ENCODE measurements at regions not wholly inside any gene's neighbourhood (a gene's known extent, or its start where the extent isn't known, plus 50 kb on each side); places are given as distances from the start of the nearest gene placed in this dataset.

DNA sequence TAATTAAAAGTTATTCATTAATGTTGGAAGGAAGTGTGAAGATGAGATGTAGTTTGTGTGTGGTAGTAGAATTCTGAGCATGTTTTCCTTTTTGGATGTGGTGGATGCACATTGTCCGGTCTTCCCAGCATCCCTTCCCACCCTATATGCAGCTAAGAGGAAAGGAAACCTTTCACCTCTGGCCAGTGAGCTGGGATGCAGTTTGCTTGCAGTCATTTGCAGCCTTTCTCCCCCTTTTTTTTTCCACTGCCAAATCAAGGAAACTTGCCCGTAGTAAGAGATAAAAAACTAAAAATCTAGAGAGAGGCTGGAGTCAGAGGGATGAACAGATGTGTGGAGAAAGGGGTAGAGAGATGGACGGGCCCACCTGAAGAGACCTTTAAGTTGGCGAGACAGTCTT, 72.5 kb upstream of the SLC38A2 start:
- no peak for DNase-seq

DNA sequence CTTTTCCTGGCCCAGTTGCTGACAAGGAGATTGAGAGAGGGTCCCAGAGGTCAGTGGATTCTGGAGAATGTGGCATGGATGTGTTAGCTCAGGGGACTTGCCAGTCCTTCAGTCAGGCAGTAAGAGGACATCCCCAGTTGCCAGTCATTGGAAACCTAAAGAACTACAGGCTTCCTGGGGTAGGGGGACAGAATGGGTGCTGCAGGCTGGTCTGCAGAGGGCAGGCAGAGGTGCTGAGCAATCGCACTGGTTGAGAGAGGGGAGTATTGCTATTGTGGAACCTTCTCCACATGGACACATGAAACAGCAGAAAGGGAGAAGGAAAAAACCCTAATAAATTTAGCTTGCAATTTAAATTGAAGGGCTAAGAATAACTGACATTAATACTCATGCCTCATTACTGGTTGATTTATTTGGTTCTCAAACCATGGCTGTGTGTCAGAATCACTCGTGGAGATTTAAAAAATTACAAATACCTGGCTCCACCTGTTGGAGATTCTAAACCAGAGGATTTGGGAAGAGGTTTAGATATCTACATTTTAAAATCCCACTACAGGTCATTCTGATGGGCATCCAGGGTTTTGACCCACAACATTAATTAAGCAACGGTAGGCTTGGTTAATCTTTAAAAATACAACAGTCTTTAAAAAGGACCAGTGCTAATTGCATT, 71.2 kb upstream of the SLC38A2 start:
- DNase-seq: no peak

DNA sequence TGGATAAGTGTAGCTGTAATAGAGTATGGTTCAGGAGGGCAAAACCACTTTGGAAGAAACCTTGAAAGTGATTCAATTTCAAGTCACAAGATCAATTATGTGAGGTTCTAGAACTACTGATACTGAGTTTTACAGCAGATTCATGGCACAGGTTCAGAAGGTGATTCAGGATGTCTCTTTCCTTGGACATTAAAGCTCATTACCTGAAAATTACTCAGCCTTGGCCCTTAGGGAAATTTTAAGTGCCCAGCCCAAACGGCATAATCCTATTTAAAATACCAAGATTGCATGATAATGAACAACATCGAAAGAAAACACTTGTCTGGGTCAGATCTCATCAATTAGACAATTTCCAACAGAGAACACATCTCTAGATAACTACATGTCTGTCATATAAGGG, 70.2 kb upstream of the SLC38A2 start:
- no peak for DNase-seq

DNA sequence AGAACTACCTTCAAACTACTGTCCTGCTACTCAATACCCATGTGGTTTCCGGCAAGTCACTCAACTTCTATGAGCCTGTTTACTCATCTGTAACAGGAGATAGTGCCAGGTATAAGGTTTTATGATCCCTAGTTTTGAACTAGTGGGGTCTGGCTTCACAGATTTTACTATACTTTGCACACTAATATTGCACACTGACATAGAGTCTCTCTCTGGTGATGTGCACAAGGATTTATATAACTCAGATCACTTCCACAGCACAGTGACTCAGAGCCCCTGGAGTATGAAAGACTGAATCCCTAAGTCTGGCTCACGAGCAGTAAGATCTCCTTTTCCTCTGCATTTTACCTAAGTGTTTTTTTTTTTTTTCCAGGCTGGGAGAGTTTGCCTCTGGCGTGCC, 69.7 kb upstream of the SLC38A2 start:
- no peak for DNase-seq

DNA sequence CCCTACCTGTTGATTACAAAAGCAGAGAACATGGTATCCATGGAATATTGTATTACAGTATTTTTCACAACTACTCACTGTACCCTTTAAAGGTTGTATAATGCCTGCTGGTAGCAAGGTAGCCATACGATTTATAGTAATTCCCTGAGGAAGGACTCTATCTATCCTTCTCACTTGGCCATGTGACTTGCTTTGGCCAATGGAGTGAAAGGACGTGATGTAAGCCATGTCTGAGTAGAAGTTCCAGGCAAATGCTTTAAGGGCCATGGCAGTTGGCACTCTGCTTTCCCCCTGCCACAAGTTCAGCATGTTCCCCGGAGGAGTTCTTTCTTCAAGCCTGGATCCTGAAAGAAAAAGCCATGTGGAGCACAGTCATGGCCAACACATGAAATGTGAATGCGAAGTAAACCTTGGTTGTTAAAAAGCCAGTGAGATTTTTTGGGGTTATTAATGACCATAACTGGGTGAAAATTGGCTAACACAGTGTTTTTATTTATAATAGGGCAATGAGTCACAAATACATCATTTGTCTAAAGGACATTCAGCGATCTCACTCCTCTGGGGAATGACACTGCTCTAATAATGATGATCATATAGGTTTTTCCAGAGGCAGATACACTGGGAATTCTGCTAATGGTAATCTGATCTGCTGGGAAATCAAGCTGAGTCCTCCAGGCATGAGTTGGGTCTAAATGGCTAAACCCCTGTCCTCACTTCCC, 67.4 kb upstream of the SLC38A2 start:
- DNase-seq: no peak

DNA sequence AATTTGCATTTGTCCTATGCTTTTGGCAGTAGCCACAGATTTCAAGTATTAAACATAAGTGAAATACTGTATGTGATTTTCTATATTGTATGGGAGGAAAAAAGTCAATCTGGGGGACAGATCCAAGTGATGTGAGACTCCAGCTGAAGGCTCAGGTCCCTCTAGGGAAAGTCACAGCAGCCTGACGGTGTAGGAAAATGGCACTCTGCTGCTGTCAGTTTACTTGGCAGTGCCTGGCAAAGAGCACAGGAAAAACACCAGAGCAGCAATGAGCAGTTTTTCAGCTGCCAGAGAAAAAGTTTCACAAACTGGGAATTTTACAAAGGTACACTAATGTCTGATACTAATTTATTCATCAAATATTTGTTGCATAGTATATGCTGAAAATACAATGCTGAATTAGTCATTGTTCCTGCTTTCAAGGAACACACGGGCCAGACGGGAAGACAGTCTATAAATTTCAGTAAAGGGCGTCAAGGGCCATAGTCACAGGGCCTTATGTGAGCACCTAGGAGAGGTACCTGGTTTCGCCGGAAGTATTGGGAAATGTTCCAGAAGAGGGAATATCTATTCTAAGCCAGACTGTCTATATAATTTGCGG, 66.2 kb upstream of the SLC38A2 start:
- DNase-seq: no peak

DNA sequence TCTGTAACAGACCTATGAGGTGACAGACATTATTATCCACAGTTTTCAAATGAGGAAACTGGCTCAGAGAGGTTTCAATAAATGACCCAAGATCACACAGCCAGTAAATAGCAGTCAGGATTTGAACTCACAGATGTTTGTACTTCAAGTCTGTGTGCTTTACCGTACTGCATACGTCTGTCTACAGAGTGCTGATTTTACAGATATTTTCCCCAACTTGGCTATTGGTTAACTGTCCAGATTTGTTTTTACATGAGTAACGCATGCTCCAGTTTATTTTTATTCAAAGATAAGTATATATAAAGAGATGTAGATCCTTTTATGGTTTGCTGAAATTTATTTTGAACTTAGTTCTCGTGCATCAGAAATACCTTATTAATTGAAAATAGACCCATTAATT, 65.7 kb upstream of the SLC38A2 start:
- DNase-seq: no peak

DNA sequence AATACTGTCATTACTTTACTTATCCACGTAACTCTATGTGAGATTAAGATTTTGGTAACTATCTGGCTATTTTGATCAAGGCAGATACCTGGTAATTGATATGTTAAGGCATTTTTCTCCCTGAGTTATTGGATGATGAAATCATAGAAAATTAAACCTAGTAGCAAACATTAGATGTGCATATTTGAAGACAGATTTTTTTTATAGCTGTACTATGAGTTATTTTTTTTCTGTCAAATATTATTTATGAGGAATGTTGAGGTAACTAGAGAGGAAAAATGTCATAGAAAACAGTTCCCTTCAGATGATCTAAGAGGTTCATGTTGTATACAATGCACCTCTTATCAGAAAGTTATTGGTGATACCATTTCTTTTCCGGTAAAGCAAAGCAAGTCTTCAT, 64.9 kb upstream of the SLC38A2 start:
- DNase-seq: no peak

DNA sequence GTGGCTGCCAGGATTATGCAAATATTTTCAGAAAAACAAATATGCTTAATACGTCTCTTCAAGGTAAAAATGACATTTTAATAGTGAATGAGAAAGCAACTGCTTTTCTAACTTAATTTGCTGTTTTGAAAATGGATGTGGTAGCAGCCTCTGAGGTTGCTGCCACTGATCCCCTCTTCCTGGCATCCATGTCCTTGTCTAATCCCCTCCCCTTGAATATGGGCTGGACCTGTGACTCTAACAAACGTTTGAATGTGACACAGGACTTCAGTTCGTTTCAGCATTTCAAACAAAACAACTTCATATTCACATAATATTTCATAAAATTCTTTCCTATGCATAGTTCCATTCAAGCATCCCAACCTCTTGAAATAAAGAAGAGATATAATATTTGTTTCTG, 64.2 kb upstream of the SLC38A2 start:
- DNase-seq: no peak

DNA sequence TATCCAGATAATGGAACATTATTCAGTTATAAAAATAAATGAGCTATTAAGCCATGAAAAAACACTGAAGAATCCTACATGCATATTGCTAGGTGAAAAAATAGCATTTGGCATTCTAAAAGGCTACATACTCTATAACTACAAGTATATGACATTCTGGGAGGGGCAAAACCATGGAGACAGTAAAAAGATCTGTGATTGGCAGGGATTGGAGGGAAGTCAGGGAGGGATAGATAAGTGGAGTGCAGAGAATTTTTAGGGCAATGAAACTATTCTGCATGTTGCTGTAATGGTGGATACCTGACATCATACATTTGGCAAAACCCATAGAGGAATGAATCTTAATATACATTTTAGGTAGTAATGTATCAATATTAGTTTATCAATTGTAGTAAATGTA, 63.1 kb upstream of the SLC38A2 start:
- DNase-seq: no peak

DNA sequence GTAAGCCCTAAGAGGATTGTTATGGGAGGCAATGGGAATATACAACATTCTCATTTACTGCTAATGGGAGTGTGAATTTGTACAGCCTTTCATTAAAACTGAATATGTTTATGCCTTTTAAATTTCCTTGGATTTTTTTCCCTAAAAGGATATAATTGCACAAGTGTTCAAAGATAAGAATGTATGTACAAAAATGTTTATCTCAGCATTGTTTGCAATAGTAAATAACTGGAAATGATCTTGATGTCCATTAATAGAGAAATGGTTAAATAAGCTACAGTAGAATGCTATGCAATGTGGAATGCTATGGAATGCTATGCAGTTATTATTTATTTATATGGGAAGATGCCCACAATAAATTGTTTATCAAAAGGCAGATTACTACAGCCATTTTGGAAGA, 62.5 kb upstream of the SLC38A2 start:
- DNase-seq: no peak

DNA sequence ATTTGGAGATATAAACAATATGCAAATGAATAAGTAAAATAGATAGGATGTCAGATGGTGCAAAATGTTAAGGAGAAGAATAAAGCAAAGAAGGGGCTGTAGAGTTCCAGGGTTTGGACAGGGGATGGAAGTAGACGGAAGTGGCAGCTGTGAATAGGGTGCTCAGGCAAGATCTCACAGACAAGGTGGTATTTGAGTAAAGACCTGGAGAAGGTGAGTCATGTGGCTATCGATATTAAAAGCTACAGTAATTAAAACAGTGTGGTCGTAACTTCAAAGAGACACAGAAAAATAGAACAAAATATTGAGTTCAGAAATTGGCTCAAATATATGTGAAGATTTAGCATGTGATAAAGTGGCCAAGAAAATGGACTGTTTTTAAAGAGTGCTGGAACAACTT, 61.3 kb upstream of the SLC38A2 start:
- no peak for DNase-seq

DNA sequence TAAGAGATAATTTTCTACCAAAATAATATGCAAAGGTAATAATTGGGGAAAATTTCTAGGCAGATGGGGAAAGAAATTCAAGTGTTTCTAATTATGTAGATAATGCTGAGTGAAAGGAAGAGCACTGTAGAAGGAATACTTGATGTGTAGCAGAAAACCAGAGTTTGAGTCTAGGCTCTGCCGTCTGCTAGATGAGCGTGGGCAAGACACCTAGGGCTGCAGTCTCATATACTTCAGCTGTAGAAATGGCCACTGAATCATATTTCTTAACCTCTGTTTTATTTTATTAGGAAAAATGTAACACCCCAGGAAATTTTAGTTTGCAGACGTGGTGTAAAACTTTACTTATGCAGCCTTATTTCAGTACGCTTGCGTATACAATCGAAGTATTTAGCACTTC, 59.8 kb upstream of the SLC38A2 start:
- no peak for DNase-seq

DNA sequence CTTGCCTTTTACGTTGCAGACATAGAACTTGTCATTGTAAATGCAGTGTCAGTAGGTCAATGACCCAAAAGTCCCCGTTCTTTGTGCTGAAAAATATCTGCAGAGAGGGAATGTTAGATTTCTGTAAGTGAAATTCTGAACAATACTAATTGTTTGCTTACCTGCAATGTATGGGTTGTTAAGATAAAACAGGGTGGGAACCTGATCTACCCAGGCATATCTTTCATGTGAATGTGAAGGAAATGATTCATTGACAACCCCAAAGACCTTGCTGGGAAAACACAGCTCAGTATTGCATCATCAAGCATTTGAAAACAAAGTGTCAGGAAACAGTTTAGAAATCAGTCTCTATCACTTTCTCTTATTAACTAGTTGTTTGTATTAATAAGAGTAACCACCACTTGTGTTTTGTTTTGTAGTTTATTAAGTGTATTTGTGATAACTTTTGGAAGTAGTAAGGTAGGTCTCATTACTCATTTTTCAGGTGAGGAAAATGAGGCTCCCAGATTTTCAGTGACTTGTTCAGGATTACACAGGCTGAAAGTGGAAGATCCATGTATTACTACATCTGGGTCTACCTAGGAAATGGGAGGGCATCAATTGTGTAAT, 57.9 kb upstream of the SLC38A2 start:
- no peak for DNase-seq
